NB4 (cell line): ENCODE measurements at regions not wholly inside any gene's neighbourhood (a gene's known extent, or its start where the extent isn't known, plus 50 kb on each side); places are given as distances from the start of the nearest gene placed in this dataset.

Experiments used
- DNase-seq: peaks from one replicate; pipeline ENCODE4 v3.0.0; 2010; ENCODE audit warnings: low read depth
- H3K4me3 ChIP-seq: one replicate; pipeline ENCODE4 v1.5.1; 2011; ENCODE audit warnings: mild to moderate bottlenecking, low read depth, low read length, moderate library complexity
- MYC ChIP-seq: IDR thresholded peaks from 2 replicates; pipeline ENCODE4 v1.6.1; 2011; ENCODE audit warnings: low read depth, low read length
- POLR2A ChIP-seq: IDR thresholded peaks from 2 replicates; pipeline ENCODE4 v1.6.1; 2011; ENCODE audit warnings: mild to moderate bottlenecking; ENCODE audit not compliant: insufficient read length; ENCODE audit errors: extremely low read depth
- TF ChIP-seq, protein P1 (sequence below): IDR thresholded peaks from 2 replicates; pipeline ENCODE4 v1.6.1; 2011; ENCODE audit warnings: low read depth, low read length
- TF ChIP-seq, protein P2 (sequence below): IDR thresholded peaks from one replicate; pipeline ENCODE4 v1.5.1; 2012; ENCODE audit warnings: low read depth, low read length

DNA sequence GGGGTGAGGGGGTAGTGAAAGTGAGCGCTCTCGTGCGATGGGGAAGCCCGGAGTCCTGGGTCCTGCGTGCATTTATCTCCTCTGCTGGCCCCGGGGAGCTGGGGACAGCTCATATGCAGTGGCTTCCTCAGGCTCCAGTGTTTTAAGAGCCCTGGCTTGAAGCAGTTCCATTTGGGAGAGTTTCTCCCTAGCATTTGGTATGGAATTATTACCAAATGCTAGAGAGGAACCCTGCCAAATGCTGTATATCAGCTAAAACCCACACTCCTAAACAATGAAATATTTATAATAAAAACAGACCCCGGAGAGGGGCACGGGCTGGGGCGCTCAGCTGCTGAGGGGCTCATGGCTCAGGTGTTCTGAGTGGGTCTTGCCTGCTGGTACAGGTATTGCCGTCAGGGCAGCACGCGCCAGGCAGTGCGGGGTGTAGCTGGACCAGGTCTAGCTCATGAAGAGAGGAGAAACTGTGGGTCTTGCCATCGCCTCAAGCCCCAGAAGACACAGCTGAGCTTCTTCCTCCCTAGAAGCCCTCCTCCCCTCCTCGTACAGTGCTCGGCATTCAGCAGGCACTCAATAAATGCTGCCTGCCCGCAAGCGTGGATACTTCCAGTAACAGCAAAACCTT is 163.6 kb upstream of the ZNF536 start:
- no peak for DNase-seq
- no peak overlapping the region for H3K4me3 ChIP-seq
- TF ChIP-seq POLR2A (no peak), MYC (no peak)
- TF ChIP-seq, protein P1, sequence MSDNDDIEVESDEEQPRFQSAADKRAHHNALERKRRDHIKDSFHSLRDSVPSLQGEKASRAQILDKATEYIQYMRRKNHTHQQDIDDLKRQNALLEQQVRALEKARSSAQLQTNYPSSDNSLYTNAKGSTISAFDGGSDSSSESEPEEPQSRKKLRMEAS = no peak
- TF ChIP-seq, protein P2, sequence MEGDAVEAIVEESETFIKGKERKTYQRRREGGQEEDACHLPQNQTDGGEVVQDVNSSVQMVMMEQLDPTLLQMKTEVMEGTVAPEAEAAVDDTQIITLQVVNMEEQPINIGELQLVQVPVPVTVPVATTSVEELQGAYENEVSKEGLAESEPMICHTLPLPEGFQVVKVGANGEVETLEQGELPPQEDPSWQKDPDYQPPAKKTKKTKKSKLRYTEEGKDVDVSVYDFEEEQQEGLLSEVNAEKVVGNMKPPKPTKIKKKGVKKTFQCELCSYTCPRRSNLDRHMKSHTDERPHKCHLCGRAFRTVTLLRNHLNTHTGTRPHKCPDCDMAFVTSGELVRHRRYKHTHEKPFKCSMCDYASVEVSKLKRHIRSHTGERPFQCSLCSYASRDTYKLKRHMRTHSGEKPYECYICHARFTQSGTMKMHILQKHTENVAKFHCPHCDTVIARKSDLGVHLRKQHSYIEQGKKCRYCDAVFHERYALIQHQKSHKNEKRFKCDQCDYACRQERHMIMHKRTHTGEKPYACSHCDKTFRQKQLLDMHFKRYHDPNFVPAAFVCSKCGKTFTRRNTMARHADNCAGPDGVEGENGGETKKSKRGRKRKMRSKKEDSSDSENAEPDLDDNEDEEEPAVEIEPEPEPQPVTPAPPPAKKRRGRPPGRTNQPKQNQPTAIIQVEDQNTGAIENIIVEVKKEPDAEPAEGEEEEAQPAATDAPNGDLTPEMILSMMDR = no peak

DNA sequence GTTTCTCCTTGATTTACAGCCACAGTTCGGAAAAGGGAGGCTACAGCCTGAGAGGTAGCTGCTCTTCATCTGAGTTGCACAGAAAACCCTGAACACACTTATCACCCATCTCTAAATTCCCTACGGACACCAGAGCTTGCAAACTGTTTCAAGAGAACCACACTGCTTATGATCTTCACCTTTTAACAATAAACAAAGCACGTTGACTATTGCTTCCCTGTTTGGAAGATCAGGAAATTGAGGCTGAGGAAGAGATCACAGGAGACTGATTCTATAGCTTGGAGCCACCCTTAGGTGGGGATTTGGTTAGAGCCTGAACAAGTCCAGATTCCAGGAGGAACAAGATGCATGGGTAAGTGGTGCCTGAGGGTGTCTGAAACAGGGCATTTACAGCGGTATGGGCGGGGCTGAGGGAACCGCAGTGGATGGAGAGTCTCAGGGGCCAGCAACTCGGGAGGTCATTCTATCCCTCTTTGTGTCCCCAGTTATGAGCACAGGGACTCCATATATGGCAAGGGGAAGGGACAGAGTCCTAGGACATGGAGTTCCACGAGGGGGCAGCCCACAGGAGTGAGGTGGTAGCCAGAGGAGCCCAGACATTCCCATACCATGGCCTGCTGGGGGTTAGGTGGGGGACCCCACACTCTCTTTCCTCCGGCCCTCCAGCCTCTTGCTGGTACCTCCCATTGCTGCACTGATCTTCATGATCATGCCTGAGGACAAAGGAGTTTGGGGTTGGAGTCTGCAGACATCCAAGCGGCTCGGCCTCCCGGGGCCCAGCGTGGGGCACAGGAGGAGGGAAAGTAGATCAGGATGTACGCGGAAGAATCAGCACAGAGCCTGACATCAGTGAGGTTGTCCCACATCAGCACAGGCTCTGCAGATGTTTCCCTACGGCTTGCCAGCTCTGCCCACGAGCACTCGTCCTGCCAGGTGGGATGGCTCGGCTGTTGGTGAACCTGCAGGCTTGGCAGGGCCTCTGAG is 162.3 kb upstream of the ZNF536 start:
- TF ChIP-seq, protein P1 = no peak
- TF ChIP-seq, protein P2 = no peak
- TF ChIP-seq POLR2A (no peak), MYC (no peak)
- DNase-seq = no peak
- H3K4me3 ChIP-seq = no peak overlapping the region

DNA sequence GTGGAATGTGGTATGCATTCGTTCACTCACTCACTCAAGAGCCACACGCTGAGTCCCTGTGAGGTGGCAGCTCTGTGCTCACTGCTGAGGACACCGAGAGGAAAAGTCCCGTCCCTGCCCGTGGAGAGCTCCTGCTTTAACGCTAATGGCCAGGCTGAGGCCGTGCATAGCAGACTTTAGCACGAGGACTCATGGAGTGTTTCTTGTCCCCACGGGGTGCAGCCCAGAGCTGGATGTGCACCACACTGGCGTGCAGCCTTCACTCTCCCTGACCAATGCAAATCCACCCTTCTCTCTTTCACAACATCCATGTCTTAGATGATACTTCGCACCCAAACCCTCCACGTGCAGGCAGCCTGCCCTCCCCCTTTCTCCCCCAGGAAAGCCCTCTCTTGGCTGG is 159.6 kb upstream of the ZNF536 start:
- TF ChIP-seq POLR2A (no peak), MYC (no peak)
- TF ChIP-seq, protein P1 = no peak
- TF ChIP-seq, protein P2 = no peak
- H3K4me3 ChIP-seq = no peak overlapping the region
- no peak for DNase-seq

DNA sequence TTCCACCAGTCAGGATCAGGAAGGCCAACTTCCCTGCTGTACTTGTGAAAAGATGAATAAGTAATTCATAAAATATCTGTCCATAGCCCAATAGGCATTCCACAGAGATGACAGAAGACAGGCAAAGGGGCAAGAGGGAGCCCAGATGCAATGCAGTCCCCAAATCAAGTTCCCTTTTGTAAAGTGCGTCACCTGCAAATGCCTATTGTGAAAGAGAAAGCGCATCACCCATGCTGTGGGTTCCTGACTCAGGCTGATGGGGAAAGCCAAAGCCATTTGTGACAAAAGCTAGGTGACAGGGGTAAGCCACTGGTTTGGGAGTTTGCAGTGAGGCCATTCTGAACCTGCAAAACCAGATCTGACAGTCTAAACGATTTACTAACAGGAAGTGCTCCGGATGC is 157.5 kb upstream of the ZNF536 start:
- TF ChIP-seq MYC (no peak), POLR2A (no peak)
- TF ChIP-seq, protein P1 = no peak
- TF ChIP-seq, protein P2 = no peak
- DNase-seq = peak; percentile 35
- no peak overlapping the region for H3K4me3 ChIP-seq

DNA sequence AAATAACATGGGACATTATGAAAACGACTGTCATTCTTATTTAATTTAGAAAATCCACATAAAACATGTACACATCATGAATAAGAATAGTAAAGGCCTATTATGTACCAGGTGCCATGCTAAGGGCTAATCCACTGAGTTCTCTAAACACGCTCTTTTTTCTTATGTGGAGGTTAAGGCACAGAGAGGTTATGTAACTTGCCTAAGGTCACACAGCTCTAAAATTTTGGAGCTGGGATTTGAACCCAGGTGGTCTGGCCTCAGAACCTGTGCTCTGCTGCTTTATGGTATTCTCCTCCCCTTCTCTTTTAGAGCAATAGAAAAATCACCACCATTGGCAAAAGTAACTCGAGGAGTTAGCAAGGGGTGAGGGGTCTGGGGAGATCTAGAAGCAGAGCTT is 156.9 kb upstream of the ZNF536 start:
- no peak overlapping the region for H3K4me3 ChIP-seq
- DNase-seq = no peak
- TF ChIP-seq MYC (no peak), POLR2A (no peak)
- TF ChIP-seq, protein P2 = no peak
- TF ChIP-seq, protein P1 = no peak
